Daoy (cell line): ENCODE measurements at regions not wholly inside any gene's neighbourhood (a gene's known extent, or its start where the extent isn't known, plus 50 kb on each side); places are given as distances from the start of the nearest gene placed in this dataset.

Experiments
- DNase-seq: peaks from one replicate; pipeline ENCODE4 v3.0.0-alpha.2; 2015; ENCODE audit warnings: low read depth

GRCh38 chr6:105966481-105966880 is 119.7 kb upstream of the PRDM1 start:
- DNase-seq: no peak

DNA sequence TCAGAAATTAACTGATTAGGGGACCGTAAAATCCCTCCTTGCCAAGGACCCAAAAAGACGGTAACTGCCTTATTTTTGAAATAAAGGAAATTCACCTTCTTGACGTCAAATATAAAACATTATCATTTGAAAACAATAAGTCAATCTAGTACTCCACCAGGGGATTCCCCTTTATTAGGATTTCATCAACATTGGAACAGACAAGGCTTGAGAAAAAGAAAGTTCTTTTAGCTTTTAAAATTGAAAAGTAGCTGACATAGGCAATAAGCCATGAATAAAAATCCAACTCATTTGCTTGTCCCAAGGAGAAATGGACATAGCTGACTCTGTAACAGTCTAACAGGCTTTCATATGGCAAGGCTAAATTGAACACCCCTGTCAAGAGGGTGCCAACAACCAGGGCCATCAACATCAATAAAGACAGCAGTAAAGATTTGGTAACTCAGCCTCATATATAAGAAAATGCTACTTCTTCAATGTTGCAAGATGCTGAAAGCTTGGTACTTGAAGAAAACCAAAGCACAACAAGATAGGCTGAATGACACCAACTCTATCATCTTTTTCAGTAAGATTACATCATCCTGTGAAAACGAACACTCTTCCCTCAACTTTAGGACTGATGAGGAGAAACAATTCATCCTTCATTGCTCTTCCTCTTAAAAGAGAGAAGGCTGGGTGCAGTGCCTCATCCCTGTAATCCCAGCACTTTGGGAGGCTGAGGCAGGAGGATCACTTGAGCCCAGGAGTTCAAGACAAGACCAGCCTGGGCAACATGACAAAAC is 121.0 kb upstream of the PRDM1 start:
- DNase-seq: no peak

DNA sequence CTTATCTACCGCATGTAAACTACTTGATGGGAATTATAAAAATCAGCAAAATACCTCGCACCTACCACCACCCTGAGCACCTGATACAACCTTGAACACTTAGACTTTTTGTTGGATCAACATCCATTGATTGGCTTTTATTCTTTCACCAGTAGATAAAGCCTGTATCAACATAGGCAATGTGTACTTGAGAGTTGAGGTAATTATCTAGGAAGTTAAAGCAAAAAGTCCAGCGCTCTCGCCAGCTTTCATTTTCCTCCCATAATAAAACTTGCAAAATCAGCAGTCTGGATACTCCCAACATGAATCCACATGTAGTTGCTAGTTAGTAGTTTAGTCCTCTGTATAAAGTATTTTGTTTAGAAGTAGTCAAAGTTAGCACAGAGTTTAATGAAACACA is 132.0 kb upstream of the PRDM1 start:
- DNase-seq: no peak

DNA sequence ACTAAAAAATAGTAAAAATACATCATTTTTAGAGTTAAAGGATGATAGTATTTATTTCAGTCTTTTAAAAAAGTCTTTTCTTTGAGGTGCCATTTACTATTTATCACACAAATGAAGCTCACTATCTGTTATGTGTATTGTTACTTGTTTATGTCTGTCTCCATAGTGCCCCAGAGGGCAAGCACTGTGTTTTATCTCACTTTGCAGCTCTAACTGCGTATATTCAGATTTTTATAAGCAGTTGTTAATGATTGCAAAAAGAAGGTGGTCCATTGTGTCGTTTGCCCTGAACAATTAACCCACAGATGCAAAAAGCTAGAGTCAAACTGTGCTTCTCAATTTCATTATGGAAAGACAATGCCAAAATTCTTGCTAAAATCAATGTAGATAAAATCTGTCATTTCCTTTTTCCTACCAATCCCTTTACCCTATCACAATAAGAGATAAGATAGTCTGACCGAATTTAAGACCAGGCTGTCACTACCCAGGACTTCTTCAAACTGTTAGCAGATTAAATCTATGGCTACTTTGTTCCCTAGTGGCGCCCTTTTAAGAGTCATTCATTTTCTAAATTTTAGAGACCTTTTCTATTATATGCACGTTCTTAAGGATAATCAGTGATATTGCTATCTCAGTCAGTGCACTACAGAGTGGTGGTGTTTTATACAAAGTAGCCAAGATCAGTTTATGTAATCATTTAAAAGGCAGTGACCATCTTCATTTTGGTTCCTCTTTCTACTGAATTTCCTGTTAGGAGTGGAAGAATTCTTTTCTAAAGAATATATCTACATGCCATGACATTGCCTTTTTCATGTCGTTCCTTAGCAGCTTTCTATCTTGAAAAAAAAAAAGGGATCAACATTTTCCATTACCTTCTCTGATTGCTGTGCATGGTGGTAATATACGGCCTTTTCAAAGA is 133.1 kb upstream of the PRDM1 start:
- DNase-seq: no peak

DNA sequence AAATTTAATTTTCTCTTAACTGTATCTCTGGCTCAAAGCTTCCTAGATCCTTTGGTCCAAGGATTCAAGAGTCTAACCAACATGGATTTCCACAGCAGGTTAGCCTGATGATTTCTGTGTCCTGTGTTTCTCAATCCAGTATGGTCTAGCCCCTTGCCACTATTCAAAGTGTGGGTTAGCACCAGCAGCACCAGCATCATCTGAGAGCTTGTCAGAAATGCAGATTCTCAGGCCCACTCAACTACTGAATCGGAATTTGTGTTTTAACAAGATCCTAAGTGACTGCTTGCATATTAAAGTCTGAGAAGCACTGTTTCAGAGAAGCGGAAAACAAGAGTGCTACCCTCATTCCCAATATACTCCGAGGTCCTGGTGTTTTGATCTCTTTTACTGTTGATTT is 133.8 kb upstream of the PRDM1 start:
- no peak for DNase-seq

DNA sequence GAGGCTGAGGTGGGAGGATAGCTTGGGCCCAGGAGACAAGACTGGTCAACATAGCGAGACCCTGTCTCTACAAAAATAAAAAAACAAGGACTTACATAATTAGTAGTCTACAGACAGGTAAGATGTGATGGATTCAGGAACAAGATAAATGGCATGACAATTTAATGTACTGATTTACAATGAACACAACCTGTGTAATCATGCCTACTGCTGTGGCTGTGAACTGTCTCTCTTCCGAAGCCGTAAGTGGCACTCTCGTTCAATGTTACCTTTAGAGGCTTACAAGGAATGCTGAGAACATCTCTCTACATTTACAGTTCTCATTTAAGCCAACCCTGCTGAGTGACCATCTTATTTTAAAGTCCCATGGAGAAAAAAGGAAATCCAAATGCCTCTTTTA is 134.8 kb upstream of the PRDM1 start:
- no peak for DNase-seq

DNA sequence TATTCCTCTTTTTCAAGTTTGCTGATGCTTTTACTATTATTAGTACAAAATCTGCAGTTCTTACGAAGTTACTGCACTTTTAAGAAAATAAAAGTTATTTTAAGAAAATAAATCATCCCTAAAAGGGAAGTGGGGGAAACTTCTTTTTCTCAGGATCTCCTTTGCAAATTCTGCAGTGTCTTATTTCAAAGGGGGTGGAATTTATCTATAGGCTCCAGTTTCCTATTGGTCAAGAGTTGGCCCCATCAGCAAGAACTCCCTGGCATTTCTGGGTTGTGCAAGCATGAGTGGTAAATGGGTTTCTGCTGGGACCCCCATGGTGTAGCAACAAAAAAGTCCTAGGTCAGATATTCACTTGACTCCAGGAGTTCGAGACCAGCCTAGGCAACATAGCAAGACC is 136.3 kb upstream of the PRDM1 start:
- no peak for DNase-seq

DNA sequence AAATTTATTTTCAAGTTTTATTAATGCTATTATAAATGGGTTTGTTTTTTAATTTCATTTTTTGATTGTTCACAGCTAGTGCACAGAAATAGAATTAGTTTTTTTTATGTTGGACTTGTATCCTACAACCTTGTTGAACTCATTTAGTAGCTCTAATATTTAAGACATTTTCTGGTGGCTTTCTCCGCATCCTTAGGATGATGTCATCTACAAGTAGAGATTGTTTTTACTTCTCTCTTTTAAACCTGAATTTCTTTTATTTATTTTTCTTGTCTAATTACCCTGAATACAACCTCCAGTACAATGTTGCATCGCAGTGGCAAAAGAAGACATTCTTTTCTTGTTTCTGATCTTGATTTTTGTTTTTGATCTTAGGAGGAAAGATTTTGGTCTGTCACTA is 142.6 kb upstream of the PRDM1 start:
- no peak for DNase-seq

DNA sequence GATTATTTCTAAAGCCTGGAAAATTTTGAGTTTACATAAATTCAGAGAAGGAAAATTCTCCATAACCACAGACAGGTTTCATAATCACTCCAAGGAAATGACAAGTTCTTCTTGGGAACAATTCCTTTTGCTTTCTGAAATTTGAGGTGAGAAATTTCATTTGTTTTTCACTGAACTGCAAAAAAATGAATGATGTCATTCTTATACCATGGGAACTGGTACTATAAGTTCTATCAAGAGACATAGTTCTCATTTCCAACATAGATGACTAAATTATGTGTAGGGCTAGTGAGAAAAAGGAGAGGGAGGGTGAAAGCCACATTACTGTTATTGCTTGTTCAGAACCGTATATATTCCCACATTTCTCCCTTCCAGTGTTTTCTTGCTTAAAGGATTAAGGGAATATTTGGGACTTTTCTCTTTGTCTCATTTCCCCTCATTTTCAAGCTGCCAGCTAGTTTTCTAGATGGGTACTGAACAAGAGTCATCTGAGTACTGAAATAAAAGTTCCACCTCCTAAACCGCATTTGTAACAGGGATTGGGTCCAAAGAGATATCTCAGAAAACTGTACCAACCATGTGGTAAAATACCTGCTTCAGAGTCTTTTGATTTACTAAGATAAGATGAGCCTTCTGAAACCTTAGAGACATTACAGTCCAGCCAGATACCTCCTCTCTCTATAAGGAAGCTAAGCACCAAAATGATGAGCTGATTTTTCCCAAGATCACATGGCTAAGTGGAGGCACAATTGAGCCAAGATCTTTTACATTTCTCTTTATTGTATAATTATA is 144.3 kb upstream of the PRDM1 start:
- no peak for DNase-seq

DNA sequence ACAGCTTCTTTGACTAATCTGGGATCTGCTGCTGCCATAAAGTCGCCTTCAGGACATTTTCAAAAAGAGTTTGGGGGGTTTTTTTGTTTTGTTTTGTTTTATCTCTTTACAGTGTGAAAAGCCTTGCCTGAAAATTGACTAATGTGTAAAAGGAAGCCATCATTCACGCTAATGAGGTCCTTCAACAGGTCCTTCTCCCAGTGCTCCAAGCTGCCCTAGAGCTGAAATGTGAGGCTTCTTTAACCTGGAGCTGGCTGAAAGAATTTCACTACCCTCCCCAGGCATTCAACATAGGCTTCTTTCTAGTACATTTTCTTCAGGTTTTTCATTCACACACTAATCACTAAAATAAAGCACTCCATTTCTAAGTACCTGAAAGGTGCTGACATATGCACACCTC is 145.1 kb upstream of the PRDM1 start:
- DNase-seq: no peak

DNA sequence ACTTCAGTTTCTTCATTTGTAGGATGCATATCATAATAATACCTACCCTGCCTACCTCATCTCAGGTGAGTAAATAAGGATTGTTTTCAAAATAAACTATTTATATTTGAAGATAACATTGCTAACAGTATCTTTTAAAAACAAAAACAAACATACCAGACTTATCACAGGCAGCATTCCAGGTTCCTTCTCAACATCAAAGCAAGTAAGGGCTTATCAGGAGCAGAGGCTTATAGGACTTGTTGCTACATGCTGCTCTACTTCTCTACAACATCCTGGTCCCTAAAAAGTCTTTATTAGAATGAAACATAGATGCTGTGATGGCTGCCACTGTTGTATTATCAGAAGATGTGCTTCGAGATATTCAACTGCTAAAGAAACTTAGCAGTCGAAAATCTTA is 149.2 kb upstream of the PRDM1 start:
- no peak for DNase-seq

DNA sequence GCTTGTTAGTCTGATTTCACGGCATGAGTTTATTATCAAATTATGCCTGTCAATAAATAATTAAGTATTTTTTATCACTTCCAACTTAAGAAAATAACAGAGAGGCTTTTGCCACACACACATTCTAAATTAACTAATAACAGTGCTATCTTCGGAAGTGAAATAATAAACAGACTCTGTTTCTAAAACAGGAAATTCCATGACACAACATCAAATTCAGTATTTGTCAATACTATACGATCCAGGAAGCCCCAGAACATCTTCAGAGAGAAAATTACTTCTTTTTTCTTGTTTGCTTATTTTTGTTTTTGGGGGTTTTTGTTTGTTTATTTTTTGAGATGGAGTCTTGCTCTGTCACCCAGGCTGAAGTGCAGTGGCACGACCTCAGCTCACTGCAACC is 150.7 kb upstream of the PRDM1 start:
- DNase-seq: no peak

DNA sequence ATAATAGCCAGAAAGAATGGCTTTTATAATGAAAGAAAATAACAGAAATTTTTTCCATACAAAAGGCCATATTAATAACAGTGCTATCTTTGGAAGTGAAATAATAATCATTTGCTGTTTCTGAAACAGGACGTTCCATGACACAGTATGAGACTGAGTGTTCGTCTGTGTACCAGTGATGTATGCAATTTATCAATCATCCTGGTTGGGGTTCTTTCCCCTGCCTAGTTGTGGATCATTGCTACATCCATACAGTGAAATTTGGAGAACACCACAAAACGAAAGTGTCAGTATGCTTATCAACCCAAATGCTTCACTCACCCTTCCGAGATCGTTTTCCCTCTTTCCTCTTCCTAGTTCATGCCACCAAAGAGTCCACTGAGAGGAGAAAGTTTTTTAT is 151.4 kb upstream of the PRDM1 start:
- no peak for DNase-seq

DNA sequence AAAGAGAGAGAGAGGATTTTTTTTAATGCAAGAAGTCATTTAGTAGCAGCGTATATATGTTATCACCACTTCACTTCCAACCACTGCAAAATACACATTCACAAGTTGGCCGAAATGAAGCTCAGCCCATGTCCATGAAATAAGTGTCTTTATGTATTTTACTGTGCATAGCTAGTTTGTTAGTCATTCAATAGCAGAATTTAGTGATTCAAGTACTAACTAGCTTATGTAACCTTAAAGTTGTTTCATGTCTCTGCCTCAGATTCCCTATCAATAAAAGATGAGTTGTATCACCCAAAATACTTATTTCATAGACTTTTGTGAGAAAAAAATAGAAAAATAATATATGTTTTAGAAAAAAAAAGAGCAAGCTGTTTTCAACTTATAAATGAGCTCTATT is 153.7 kb upstream of the PRDM1 start:
- no peak for DNase-seq

DNA sequence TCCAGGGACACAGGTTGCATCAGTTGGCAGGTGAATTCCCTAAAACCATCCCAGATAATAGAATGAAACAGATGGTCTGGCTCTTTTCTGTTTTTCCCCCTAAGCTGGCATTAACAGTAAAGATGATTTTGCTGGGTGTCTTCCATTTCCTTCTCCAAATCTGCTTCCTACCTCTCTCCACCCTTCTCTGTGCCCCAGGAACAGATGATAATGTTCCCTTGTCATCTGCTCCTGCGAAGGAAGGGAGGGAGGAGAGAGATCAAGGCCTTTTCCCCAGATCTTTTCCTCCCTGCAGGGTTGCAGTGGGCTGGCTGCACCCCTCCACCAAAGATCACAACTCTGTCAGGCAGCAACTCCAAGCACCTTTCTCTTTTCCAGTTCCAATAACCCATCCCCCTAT is 156.5 kb upstream of the PRDM1 start:
- no peak for DNase-seq

GRCh38 chr6:105926318-105926717 is 159.8 kb upstream of the PRDM1 start:
- no peak for DNase-seq

DNA sequence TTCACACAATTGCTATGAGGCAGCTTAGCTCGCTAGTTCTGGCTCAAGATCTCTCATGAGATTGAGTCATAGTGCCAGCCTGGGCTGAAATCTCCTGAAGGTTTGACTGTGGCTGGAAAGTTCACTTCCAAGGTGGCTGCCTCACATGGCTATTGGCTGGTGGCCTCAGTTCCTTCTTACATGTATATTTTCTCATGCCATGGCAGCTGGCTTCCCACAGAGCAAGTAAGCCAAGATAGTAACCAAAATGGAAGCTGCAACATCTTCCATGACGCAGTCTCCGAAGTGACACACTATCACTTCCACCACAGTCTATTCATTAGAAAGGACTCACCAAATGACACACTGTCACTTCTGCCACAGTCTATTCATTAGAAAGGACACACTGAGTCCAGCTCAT is 160.4 kb upstream of the PRDM1 start:
- no peak for DNase-seq

GRCh38 chr6:105921781-105922180 is 164.4 kb upstream of the PRDM1 start:
- DNase-seq: no peak

DNA sequence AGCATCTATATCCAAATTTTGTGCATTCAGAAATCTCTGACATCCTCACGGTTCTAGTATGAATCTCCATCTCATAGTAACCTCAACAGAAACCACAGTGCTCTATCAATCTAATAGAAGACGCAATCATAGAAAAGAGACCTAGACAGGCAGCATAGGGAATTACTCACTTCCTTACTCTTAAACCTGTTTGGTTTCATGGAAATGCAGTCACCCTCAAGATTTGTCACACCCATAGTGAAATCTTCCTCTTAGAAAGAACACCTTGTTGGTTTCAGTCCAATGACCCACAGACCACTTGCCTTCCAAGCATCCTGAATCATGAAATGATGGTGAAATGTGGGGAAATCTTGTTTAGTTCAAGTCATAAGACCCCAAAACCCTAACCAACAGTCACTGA is 166.1 kb upstream of the PRDM1 start:
- no peak for DNase-seq

DNA sequence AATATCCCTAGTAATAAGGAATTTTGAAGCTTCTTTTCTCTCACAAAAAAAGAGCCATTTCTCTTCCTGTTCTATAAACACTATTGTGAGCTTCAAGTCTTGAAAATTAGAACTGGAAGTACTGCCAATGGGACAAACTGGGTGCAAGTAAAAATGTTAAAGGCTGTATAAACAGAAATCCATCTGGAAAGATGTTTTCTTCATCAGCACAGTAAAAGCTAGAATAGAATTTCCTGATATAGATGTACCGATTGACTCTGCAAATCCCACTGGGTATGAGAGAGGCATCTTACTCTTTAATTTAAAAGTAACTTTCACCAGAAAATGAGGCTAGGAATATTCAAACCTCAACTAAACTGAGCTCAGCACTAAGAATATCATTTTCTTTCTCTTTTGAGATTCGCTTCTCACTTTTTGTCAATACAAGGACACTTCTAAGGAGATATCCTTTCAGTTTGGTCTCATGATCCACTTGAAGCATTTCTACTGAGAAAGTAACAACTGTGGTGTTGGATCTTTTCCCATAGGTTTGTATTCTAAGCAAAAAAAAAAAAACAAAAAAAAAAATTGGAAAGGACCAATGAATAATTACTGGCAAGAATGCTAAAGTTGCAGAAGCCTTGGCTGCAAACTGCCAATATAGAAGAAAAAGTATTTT is 169.0 kb upstream of the PRDM1 start:
- no peak for DNase-seq

DNA sequence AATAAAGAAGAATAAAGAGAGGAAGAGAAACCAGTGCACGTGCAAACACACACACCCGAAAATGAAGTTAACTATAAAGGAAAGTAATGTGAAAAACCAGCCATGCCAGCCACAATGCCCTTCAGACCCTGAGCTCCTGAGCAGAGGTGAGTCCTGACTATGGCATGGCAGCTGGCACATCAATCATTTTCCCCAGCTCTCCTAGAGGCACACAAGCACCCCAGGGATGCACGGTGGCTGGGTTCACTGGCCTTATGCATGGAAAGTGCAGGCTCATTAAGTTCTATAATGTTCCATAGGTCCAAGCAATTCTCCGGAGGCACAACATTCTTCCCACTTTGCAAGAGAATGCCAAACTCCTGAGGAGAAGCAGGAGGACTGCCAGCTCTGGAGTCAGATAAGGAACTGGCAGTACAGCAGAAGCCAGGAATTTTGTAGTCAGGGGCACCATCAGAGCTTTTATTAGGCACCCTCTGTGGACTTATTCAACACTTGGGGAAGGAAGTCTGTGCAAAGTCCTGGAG is 175.0 kb upstream of the PRDM1 start:
- no peak for DNase-seq

DNA sequence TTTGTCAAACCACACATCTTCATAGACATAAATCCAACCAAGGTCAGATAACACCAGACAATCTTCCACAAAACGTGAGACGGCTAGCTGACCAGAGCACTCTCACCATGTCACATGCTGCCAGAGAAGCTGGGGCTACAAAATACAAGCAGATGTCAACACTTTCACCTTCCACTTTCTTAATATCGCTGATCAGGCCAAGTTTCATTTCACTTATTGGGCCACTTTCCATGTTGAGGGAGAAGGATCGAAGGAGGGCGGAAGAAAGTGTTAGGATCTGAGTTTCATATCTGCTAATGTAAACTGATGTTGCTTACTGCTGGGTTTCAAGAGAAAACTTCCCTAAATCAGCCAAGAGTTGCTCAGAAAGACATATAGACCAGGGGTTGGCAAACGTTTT is 177.0 kb upstream of the PRDM1 start:
- no peak for DNase-seq
